GM19452 (cell line): ENCODE measurements at regions not wholly inside any gene's neighbourhood (a gene's known extent, or its start where the extent isn't known, plus 50 kb on each side); places are given as distances from the start of the nearest gene placed in this dataset.
A peak's percentile ranks its signal among the peaks of the same experiment; 100 is the strongest.

Source experiments
- ATAC-seq: cut with Tn5 transposase; IDR thresholded peaks from one replicate; pipeline ENCODE4 v1.9.1; 2021; ENCODE audit not compliant: unreplicated experiment

DNA sequence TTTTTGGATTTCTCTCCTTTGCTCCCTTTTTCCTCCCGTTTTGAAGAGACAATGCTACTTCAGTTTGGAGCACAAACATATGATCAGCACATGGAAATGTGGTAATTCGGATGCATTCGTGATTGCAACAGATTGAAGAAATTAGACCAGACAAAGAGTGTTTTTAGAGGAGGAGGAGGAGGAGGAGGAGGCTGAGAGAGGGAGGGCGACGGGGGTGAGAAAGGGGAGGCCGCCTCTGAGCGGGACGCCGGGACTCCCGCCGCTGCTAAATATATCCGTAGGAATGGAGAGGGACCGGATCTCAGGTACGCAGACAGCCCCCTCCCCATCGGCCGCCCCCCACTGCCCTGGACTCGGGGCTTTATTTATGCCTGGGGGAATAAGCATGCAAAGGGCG is 179.3 kb downstream of the SEC14L1 start:
- no peak for ATAC-seq

GRCh38 chr17:77320485-77321256 is 179.9 kb downstream of the SEC14L1 start:
- ATAC-seq, result no peak

- no peak for ATAC-seq
Measured at GRCh38 chr17:77321649-77322513, 181.1 kb downstream of the SEC14L1 start.

- ATAC-seq, result no peak
Measured at GRCh38 chr17:77322514-77323412, 182.0 kb downstream of the SEC14L1 start.

GRCh38 chr17:77323413-77324171 is 182.8 kb downstream of the SEC14L1 start:
- ATAC-seq, result no peak

- no peak for ATAC-seq
Measured at GRCh38 chr17:77324227-77324626, 183.5 kb downstream of the SEC14L1 start.

- ATAC-seq, result peak; percentile 22
Measured at GRCh38 chr17:77325577-77326075, 184.9 kb downstream of the SEC14L1 start.

DNA sequence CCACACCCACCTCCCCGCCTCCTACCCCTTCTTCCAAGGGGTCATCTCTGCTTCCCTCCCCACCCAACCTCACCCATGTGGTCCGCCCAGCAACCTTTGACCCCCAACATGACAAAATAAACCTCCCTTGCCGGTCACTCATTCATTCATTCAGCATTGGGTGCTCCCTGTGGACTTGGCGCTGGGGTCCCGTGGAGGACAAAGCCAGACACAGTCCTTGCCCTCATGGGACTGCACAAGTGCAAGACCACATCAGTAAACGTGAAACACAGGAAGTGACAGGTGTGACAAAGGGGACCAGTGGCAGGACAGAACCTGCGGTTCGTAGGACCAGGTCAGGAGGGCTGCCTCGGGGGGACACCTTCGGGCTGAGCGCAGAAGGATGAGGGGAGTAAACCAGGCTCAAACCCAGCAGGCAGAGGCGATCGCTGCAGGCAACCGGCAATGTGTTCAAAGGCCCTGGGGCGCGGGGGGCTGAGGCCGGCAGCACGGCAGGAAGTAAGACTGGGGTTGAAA is 185.4 kb downstream of the SEC14L1 start:
- no peak for ATAC-seq

GRCh38 chr17:77326636-77327035 is 185.9 kb downstream of the SEC14L1 start:
- ATAC-seq, result no peak

GRCh38 chr17:77327181-77327565 is 186.4 kb downstream of the SEC14L1 start:
- ATAC-seq, result no peak

DNA sequence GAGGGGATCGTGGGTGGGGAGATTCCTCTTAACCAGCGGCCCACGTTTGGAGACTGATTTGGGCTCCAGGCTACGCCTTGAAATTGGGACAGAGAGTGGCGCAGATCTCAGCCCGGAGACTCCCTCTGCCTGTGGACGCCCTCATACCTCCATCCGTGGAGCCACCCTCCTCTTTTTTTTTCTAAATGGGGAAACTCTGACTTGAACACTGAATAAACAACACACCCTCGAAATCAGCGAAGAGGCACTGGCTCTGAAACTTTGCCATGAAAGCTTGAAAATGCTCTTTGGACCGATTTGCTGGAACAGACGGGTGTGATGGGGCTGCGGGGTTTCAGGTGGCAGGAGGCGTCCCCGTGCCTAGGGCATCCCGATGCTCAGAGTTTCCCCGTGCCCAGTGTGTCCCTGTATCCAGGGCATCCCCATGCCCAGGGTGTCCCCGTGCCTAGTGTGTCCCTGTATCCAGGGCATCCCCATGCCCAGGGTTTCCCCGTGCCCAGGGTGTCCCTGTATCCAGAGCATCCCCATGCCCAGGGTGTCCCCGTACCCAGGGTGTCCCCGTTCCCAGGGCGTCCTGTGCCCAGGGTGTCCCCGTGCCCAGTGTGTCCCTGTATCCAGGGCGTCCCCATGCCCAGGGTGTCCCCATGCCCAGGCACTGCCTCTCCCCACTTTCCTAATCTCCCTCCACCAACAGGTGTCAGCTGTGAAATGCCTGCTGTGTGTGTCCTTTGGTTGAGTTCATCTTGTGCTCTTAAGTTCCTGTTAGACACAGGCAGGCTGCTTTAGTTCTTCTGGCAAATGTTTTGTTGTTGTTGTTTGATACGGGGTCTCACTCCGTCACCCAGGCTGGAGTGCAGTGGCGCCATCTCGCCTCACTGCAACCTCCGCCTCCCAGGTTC is 187.0 kb downstream of the SEC14L1 start:
- no peak for ATAC-seq

DNA sequence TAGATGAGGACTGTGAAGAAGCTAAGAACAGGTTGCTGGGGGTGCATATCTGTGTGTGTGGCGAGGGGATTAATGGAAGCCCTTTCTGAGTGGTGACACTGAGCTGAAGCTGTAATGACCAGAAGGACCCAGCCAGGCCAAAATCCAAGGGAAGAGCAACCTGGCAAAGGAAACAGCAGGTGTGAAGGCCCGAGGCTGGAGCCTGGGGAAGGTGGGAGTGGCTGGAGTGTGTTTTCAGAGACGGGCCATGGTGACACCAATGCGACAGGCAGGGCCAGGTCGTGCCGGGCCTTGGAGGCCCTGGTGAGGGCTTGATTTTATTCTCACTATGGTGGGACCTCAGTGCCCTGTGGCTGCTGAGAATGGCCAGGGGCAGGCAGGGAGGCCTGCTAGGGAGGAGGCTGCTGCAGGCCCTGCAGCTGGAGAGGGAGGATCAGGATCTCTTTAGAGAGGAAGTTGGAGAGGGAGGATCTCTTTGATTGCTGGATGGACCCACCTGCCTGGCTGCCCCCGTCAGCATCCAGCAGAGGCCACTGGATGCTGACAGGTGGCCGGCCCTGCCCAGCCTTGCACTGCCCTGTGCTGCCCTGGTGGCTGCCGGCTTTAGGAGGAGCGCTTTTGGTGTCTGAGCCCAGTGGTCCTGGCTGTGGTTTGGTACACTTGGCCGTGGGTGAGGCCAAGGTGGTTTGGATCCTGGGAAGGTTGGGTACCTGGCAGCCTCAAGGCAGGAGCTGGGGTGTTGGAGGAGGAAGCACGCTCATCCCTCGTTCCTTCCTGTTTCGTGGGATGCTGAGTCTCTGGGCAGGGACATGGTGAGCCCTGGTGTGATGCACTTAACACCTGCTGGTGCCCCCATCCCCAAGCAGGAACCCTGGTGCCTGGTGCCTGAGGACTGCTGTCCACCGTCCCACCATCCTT is 188.3 kb downstream of the SEC14L1 start:
- no peak for ATAC-seq

DNA sequence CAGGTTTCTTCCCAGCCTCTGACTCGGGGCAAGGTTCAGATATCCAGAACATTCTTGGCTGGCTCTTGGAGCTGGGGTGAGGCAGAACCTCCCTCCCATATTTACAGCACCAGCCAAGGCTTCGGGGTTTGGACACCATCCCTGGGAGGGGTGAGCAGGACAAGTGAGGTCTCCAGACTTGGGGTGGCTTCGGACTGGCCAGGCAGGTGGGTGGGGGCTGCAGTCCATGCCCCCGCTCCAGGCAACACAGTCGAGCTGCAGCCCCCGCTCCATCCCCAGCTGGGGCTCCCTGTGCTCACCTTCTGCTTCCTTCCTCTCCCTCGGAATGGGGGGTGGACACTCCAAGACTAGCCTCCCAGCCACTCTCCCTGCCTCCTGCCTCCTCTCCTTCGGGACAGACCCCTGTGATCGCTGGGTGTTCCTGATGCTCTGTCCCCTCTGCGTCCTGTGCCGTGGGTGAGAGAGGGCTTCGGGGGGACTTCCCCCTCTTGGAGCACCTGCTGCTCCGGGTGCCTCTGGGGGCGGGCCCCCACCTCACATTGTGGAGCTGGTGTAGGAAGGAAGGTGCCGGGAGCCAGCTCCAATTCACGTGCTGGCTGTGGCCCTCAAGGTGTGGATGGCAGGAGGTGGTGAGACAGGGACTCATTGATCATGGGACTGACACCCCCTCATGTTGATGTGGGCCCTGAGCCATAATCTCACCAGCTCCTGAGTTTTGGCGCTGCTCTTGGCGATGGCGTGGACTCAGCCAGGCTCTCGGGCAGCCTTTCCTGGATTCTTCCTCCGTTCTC is 189.2 kb downstream of the SEC14L1 start:
- ATAC-seq, result no peak

- no peak for ATAC-seq
Measured at GRCh38 chr17:77330602-77331081, 189.9 kb downstream of the SEC14L1 start.

GRCh38 chr17:77331301-77331864 is 190.6 kb downstream of the SEC14L1 start:
- peak; percentile 65 for ATAC-seq
